Activated CD8-positive, alpha-beta T cell treated with anti-CD3 and anti-CD28 coated beads for 36 hours (primary cell): ENCODE measurements at regions not wholly inside any gene's neighbourhood (a gene's known extent, or its start where the extent isn't known, plus 50 kb on each side); places are given as distances from the start of the nearest gene placed in this dataset.

ENCODE experiments used
- ATAC-seq: fragments of 200-7000 bp; cut with Tn5 transposase; one replicate; pipeline ENCODE4 v1.10.0; 2021; ENCODE audit warnings: mild to moderate bottlenecking, moderate library complexity
- CTCF ChIA-PET: fragments of 350-600 bp; sonication (Branson Sonifier 250); formaldehyde crosslinking; loops from one replicate; lab custom pipeline; 2021; ENCODE audit warnings: antibody characterized with exemption; lab: Charles Lee
- POLR2A ChIA-PET: fragments of 350-600 bp; sonication (Branson Sonifier 250); formaldehyde crosslinking; loops from one replicate; lab custom pipeline; 2021; ENCODE audit warnings: antibody characterized with exemption; lab: Charles Lee
- DNase-seq: peaks from one replicate; pipeline ENCODE4 v3.0.0-alpha.2; 2020
- H3K27ac Mint-ChIP-seq: one replicate; pipeline ENCODE4 v1.8.0; 2021; ENCODE audit warnings: mild to moderate bottlenecking, mixed read lengths
- H3K27me3 Mint-ChIP-seq: one replicate; pipeline ENCODE4 v1.8.0; 2021; ENCODE audit warnings: mixed read lengths
- H3K36me3 Mint-ChIP-seq: one replicate; pipeline ENCODE4 v1.8.0; 2021; ENCODE audit warnings: low read depth, mixed read lengths
- H3K4me1 Mint-ChIP-seq: one replicate; pipeline ENCODE4 v1.8.0; 2021; ENCODE audit warnings: low read depth, mixed read lengths
- H3K4me3 Mint-ChIP-seq: one replicate; pipeline ENCODE4 v1.8.0; 2021; ENCODE audit warnings: mild to moderate bottlenecking, moderate library complexity, mixed read lengths
- H3K9me3 Mint-ChIP-seq: one replicate; pipeline ENCODE4 v1.8.0; 2021; ENCODE audit warnings: mixed read lengths
- CTCF ChIP-seq: fragments of 200-600 bp; IDR thresholded peaks from one replicate; pipeline ENCODE4 v1.8.0; 2022; ENCODE audit warnings: antibody characterized with exemption, mild to moderate bottlenecking
- intact Hi-C: fragments of 100-400 bp; cut with micrococcal nuclease; formaldehyde crosslinking; loops from one replicate; pipeline ENCODE4 v1.10.0; 2022

GRCh38 chr1:56152635-56153034 lies 426.7 kb downstream of the PLPP3 start:
- POLR2A ChIA-PET = no interaction called here
- Mint-ChIP-seq H3K4me1 (no peaks in the 10 kb centered on the region), H3K4me3 (no peak overlapping the region), H3K36me3 (no peaks in the 10 kb centered on the region), H3K27me3 (no peaks in the 10 kb centered on the region), H3K27ac (no peak overlapping the region), H3K9me3 (no peaks in the 10 kb centered on the region)
- intact Hi-C loops = no loop called here
- ATAC-seq (no peak), DNase-seq (no peak)
- no peak for TF ChIP-seq CTCF
- CTCF ChIA-PET = no interaction called here

DNA sequence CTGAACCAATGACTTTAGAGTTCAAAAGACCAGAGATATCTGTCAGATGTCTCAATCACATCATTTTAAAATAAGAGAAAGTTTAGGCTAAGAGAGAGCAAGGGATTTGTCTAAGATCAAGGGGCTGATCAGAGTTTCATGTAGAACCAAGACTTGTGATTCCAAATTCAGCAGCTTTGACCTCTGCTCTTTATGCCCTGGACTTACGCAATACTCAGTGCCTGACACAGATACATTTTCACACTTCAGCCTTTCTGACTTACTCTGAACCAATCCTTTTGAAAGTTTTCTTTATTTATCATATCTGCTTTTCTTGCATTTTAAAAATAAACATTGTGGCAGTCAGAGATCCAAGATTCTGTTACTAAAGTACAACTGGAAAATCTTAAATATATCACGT lies 428.0 kb downstream of the PLPP3 start:
- H3K9me3 Mint-ChIP-seq = no peaks in the 10 kb centered on the region
- intact Hi-C loops = no loop called here
- no peak for ATAC-seq
- no peaks in the 10 kb centered on the region for H3K36me3 Mint-ChIP-seq
- H3K4me3 Mint-ChIP-seq = no peak overlapping the region
- H3K27me3 Mint-ChIP-seq = no peaks in the 10 kb centered on the region
- no peak for DNase-seq
- POLR2A ChIA-PET = no interaction called here
- CTCF ChIA-PET = no interaction called here
- no peaks in the 10 kb centered on the region for H3K4me1 Mint-ChIP-seq
- H3K27ac Mint-ChIP-seq = no peak overlapping the region
- TF ChIP-seq CTCF = no peak

- DNase-seq (no peak), ATAC-seq (no peak)
- Mint-ChIP-seq H3K4me1 (no peaks in the 10 kb centered on the region), H3K4me3 (no peak overlapping the region), H3K36me3 (no peaks in the 10 kb centered on the region), H3K9me3 (no peaks in the 10 kb centered on the region), H3K27me3 (no peaks in the 10 kb centered on the region), H3K27ac (no peak overlapping the region)
- TF ChIP-seq CTCF = no peak
- CTCF ChIA-PET = no interaction called here
- POLR2A ChIA-PET = no interaction called here
- intact Hi-C loops = no loop called here
Observed at GRCh38 chr1:56150441-56151215, 428.7 kb downstream of the PLPP3 start.

- no peak overlapping the region for H3K27ac Mint-ChIP-seq
- H3K27me3 Mint-ChIP-seq = no peaks in the 10 kb centered on the region
- no peak overlapping the region for H3K4me3 Mint-ChIP-seq
- no peak for TF ChIP-seq CTCF
- no peaks in the 10 kb centered on the region for H3K4me1 Mint-ChIP-seq
- no peaks in the 10 kb centered on the region for H3K36me3 Mint-ChIP-seq
- ChIA-PET POLR2A (no interaction called here), CTCF (no interaction called here)
- no peaks in the 10 kb centered on the region for H3K9me3 Mint-ChIP-seq
- ATAC-seq (no peak), DNase-seq (no peak)
- intact Hi-C loops = no loop called here
Observed at GRCh38 chr1:56149761-56150160, 429.6 kb downstream of the PLPP3 start.

GRCh38 chr1:56148326-56149193 lies 430.8 kb downstream of the PLPP3 start:
- H3K4me1 Mint-ChIP-seq = no peaks in the 10 kb centered on the region
- DNase-seq = no peak
- intact Hi-C loops = no loop called here
- H3K4me3 Mint-ChIP-seq = no peak overlapping the region
- H3K36me3 Mint-ChIP-seq = no peaks in the 10 kb centered on the region
- ChIA-PET POLR2A (interaction anchor here (1.0 kb wide), 1 partner anchor 36 kb away, joined by 4 read pairs; no protein-coding TSS in a partner anchor), CTCF (no interaction called here)
- no peak for ATAC-seq
- H3K27me3 Mint-ChIP-seq = no peaks in the 10 kb centered on the region
- TF ChIP-seq CTCF = no peak
- no peaks in the 10 kb centered on the region for H3K9me3 Mint-ChIP-seq
- no peak overlapping the region for H3K27ac Mint-ChIP-seq
